DND-41 (cell line): ENCODE measurements at regions not wholly inside any gene's neighbourhood (a gene's known extent, or its start where the extent isn't known, plus 50 kb on each side); places are given as distances from the start of the nearest gene placed in this dataset.

Experiments
- ATAC-seq: fragments of 200-7000 bp; cut with Tn5 transposase; 3 replicates; pipeline ENCODE4 v1.9.1; 2021; ENCODE audit warnings: low read depth; ENCODE audit not compliant: insufficient read depth
- DNase-seq: peaks from one replicate; pipeline ENCODE4 v3.0.0-alpha.2; 2020
- H2AFZ ChIP-seq: 2 replicates; pipeline ENCODE4 v1.6.0; 2012; ENCODE audit warnings: low read depth, low read length
- H3K27ac ChIP-seq: 2 replicates; pipeline ENCODE4 v1.5.1; 2012; ENCODE audit warnings: low read length, inconsistent platforms
- H3K27me3 ChIP-seq: fragments of 200-600 bp; sonication (generic); 2 replicates; pipeline ENCODE4 v1.6.0; 2012; ENCODE audit warnings: low read length, mild to moderate bottlenecking, inconsistent platforms; ENCODE audit not compliant: insufficient read depth, poor library complexity
- H3K36me3 ChIP-seq: 2 replicates; pipeline ENCODE4 v1.5.1; 2012; ENCODE audit warnings: low read length, inconsistent platforms; ENCODE audit not compliant: insufficient read depth
- H3K4me1 ChIP-seq: 2 replicates; pipeline ENCODE4 v1.5.1; 2012; ENCODE audit warnings: mild to moderate bottlenecking, low read length; ENCODE audit not compliant: insufficient read depth
- H3K4me2 ChIP-seq: 2 replicates; pipeline ENCODE4 v1.6.0; 2012; ENCODE audit warnings: mild to moderate bottlenecking, moderate library complexity, low read length, inconsistent platforms; ENCODE audit not compliant: insufficient read depth
- H3K4me3 ChIP-seq, 2 experiments: fragments of 200-600 bp in 1 of 2; shearing (Covaris generic) in 1 of 2; 2 replicates each; pipeline ENCODE4 v1.5.1; 2012 to 2016; ENCODE audit warnings: inconsistent platforms in 2 of 2, low read length in 2 of 2, mild to moderate bottlenecking in 2 of 2, low read depth in 1 of 2, moderate library complexity in 1 of 2
- H3K79me2 ChIP-seq: 2 replicates; pipeline ENCODE4 v1.6.0; 2012; ENCODE audit warnings: low read length, inconsistent platforms; ENCODE audit not compliant: insufficient read depth
- H3K9ac ChIP-seq: 2 replicates; pipeline ENCODE4 v1.6.0; 2012; ENCODE audit warnings: low read depth, mild to moderate bottlenecking, inconsistent platforms, low read length, moderate library complexity
- H3K9me3 ChIP-seq: 2 replicates; pipeline ENCODE4 v1.5.1; 2012; ENCODE audit warnings: low read length, moderate library complexity, mild to moderate bottlenecking, inconsistent platforms; ENCODE audit not compliant: insufficient read depth, severe bottlenecking
- H4K20me1 ChIP-seq: 2 replicates; pipeline ENCODE4 v1.6.0; 2012; ENCODE audit warnings: low read length; ENCODE audit not compliant: insufficient read depth
- CTCF ChIP-seq: IDR thresholded peaks from 2 replicates; pipeline ENCODE4 v1.5.1; 2012; ENCODE audit warnings: borderline replicate concordance, low read length, moderate library complexity, mild to moderate bottlenecking; ENCODE audit not compliant: poor library complexity, severe bottlenecking; ENCODE audit errors: extremely low read depth
- EZH2 ChIP-seq: IDR thresholded peaks from 3 replicates; pipeline ENCODE4 v1.6.1; 2012; ENCODE audit warnings: borderline replicate concordance, low read depth, mild to moderate bottlenecking, moderate library complexity, low read length, inconsistent platforms; ENCODE audit not compliant: severe bottlenecking

- Histone ChIP-seq H2AFZ (no peak overlapping the region), H4K20me1 (no peaks in the 10 kb centered on the region), H3K27ac (no peak overlapping the region), H3K4me2 (no peak overlapping the region), H3K79me2 (no peaks in the 10 kb centered on the region), H3K4me3 (no peak overlapping the region), H3K9me3 (no peaks in the 10 kb centered on the region), H3K36me3 (no peaks in the 10 kb centered on the region), H3K27me3 (peaks cover 5% of the 10 kb centered on the region), H3K4me1 (no peaks in the 10 kb centered on the region), H3K9ac (no peak overlapping the region)
- TF ChIP-seq EZH2 = no peak
- no peak for TF ChIP-seq CTCF
- DNase-seq (no peak), ATAC-seq (no peak)
Measured at GRCh38 chr22:27130906-27131305, 473.5 kb downstream of the MIAT start.

GRCh38 chr22:27131346-27131745, 474.0 kb downstream of the MIAT start:
- Histone ChIP-seq H3K36me3 (no peaks in the 10 kb centered on the region), H3K9me3 (no peaks in the 10 kb centered on the region), H3K4me3 (no peak overlapping the region), H2AFZ (no peak overlapping the region), H4K20me1 (no peaks in the 10 kb centered on the region), H3K27ac (no peak overlapping the region), H3K79me2 (no peaks in the 10 kb centered on the region), H3K27me3 (peaks cover 5% of the 10 kb centered on the region), H3K4me1 (no peaks in the 10 kb centered on the region), H3K9ac (no peak overlapping the region), H3K4me2 (no peak overlapping the region)
- DNase-seq (no peak), ATAC-seq (no peak)
- TF ChIP-seq CTCF = no peak
- TF ChIP-seq EZH2 = no peak

- Histone ChIP-seq H3K79me2 (no peaks in the 10 kb centered on the region), H3K27me3 (peaks cover under 1% of the 10 kb centered on the region), H3K4me3 (no peak overlapping the region), H2AFZ (no peak overlapping the region), H4K20me1 (no peaks in the 10 kb centered on the region), H3K9ac (no peak overlapping the region), H3K36me3 (no peaks in the 10 kb centered on the region), H3K4me1 (no peaks in the 10 kb centered on the region), H3K4me2 (no peak overlapping the region), H3K9me3 (no peaks in the 10 kb centered on the region), H3K27ac (no peak overlapping the region)
- ATAC-seq = no peak
- TF ChIP-seq CTCF (no peak), EZH2 (no peak)
- DNase-seq = no peak
Measured at GRCh38 chr22:27132400-27132799, 475.0 kb downstream of the MIAT start.

GRCh38 chr22:27133019-27133431, 475.6 kb downstream of the MIAT start:
- H3K4me1 ChIP-seq = no peaks in the 10 kb centered on the region
- H3K36me3 ChIP-seq = no peaks in the 10 kb centered on the region
- H3K79me2 ChIP-seq = no peaks in the 10 kb centered on the region
- H2AFZ ChIP-seq = no peak overlapping the region
- TF ChIP-seq EZH2 (no peak), CTCF (no peak)
- H3K27me3 ChIP-seq = no peaks in the 10 kb centered on the region
- no peaks in the 10 kb centered on the region for H3K9me3 ChIP-seq
- no peaks in the 10 kb centered on the region for H4K20me1 ChIP-seq
- DNase-seq = no peak
- no peak overlapping the region for H3K4me2 ChIP-seq
- H3K4me3 ChIP-seq = no peak overlapping the region
- H3K9ac ChIP-seq = no peak overlapping the region
- ATAC-seq = no peak
- H3K27ac ChIP-seq = no peak overlapping the region
